ENCODE measurements at regions not wholly inside any gene's neighbourhood (a gene's known extent, or its start where the extent isn't known, plus 50 kb on each side); places are given as distances from the start of the nearest gene placed in this dataset.

GRCh38 chr20:54324041-54324440 is 116.2 kb downstream of the PFDN4 start:
- H3K4me1 Mint-ChIP-seq (ENCODE audit: low read depth), result peaks cover 26% of the 10 kb centered on the region
- no peaks in the 10 kb centered on the region for H3K36me3 Mint-ChIP-seq (ENCODE audit: low read depth)
- H3K27me3 Mint-ChIP-seq (ENCODE audit: low read depth), result no peaks in the 10 kb centered on the region
- DNase-seq (ENCODE audit: low spot score), result no peak
- no peak overlapping the region for H3K4me3 Mint-ChIP-seq (ENCODE audit: unreplicated experiment)
- no peak overlapping the region for H3K27ac Mint-ChIP-seq (ENCODE audit: unreplicated experiment)
- H3K9me3 Mint-ChIP-seq (ENCODE audit: low read depth), result no peaks in the 10 kb centered on the region
- TF ChIP-seq, protein P1, sequence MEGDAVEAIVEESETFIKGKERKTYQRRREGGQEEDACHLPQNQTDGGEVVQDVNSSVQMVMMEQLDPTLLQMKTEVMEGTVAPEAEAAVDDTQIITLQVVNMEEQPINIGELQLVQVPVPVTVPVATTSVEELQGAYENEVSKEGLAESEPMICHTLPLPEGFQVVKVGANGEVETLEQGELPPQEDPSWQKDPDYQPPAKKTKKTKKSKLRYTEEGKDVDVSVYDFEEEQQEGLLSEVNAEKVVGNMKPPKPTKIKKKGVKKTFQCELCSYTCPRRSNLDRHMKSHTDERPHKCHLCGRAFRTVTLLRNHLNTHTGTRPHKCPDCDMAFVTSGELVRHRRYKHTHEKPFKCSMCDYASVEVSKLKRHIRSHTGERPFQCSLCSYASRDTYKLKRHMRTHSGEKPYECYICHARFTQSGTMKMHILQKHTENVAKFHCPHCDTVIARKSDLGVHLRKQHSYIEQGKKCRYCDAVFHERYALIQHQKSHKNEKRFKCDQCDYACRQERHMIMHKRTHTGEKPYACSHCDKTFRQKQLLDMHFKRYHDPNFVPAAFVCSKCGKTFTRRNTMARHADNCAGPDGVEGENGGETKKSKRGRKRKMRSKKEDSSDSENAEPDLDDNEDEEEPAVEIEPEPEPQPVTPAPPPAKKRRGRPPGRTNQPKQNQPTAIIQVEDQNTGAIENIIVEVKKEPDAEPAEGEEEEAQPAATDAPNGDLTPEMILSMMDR (IDR thresholded peaks at IDR 0.05), result no peak

GRCh38 chr20:54324652-54325285 is 116.9 kb downstream of the PFDN4 start:
- Mint-ChIP-seq H3K4me1 (ENCODE audit: low read depth) (peaks cover 22% of the 10 kb centered on the region), H3K4me3 (ENCODE audit: unreplicated experiment) (no peak overlapping the region), H3K36me3 (ENCODE audit: low read depth) (no peaks in the 10 kb centered on the region), H3K27ac (ENCODE audit: unreplicated experiment) (no peak overlapping the region), H3K27me3 (ENCODE audit: low read depth) (no peaks in the 10 kb centered on the region), H3K9me3 (ENCODE audit: low read depth) (no peaks in the 10 kb centered on the region)
- TF ChIP-seq, protein P1 (IDR thresholded peaks at IDR 0.05), result no peak
- DNase-seq (ENCODE audit: low spot score), result no peak

GRCh38 chr20:54335299-54335698 is 127.4 kb downstream of the PFDN4 start:
- no peaks in the 10 kb centered on the region for H3K36me3 Mint-ChIP-seq (ENCODE audit: low read depth)
- H3K27ac Mint-ChIP-seq (ENCODE audit: unreplicated experiment), result no peak overlapping the region
- no peaks in the 10 kb centered on the region for H3K27me3 Mint-ChIP-seq (ENCODE audit: low read depth)
- H3K9me3 Mint-ChIP-seq (ENCODE audit: low read depth), result peaks cover 3% of the 10 kb centered on the region
- TF ChIP-seq, protein P1 (IDR thresholded peaks at IDR 0.05), result no peak
- DNase-seq (ENCODE audit: low spot score), result no peak
- peaks cover 4% of the 10 kb centered on the region for H3K4me1 Mint-ChIP-seq (ENCODE audit: low read depth)
- H3K4me3 Mint-ChIP-seq (ENCODE audit: unreplicated experiment), result no peak overlapping the region

GRCh38 chr20:54337144-54337543 is 129.3 kb downstream of the PFDN4 start:
- Mint-ChIP-seq H3K36me3 (ENCODE audit: low read depth) (no peaks in the 10 kb centered on the region), H3K27ac (ENCODE audit: unreplicated experiment) (no peak overlapping the region), H3K9me3 (ENCODE audit: low read depth) (peaks cover 3% of the 10 kb centered on the region), H3K4me1 (ENCODE audit: low read depth) (peaks cover 14% of the 10 kb centered on the region), H3K4me3 (ENCODE audit: unreplicated experiment) (no peak overlapping the region), H3K27me3 (ENCODE audit: low read depth) (no peaks in the 10 kb centered on the region)
- TF ChIP-seq, protein P1 (IDR thresholded peaks at IDR 0.05), result no peak
- DNase-seq (ENCODE audit: low spot score), result no peak

GRCh38 chr20:54339093-54339492 is 131.2 kb downstream of the PFDN4 start:
- no peaks in the 10 kb centered on the region for H3K27me3 Mint-ChIP-seq (ENCODE audit: low read depth)

More at GRCh38 chr20:54339093-54339492, 131.2 kb downstream of the PFDN4 start:
- peaks cover 3% of the 10 kb centered on the region for H3K9me3 Mint-ChIP-seq (ENCODE audit: low read depth)
- TF ChIP-seq, protein P1 (IDR thresholded peaks at IDR 0.05), result no peak
- no peak for DNase-seq (ENCODE audit: low spot score)
- peaks cover 14% of the 10 kb centered on the region for H3K4me1 Mint-ChIP-seq (ENCODE audit: low read depth)
- H3K27ac Mint-ChIP-seq (ENCODE audit: unreplicated experiment), result no peak overlapping the region
- no peaks in the 10 kb centered on the region for H3K36me3 Mint-ChIP-seq (ENCODE audit: low read depth)
- no peak overlapping the region for H3K4me3 Mint-ChIP-seq (ENCODE audit: unreplicated experiment)
